Common myeloid progenitor, CD34-positive (primary cell): ENCODE measurements at regions not wholly inside any gene's neighbourhood (a gene's known extent, or its start where the extent isn't known, plus 50 kb on each side); places are given as distances from the start of the nearest gene placed in this dataset.

ENCODE experiments used
- CTCF ChIA-PET: fragments of 350-600 bp; sonication (Branson Sonifier 250); formaldehyde crosslinking; loops from one replicate; lab custom pipeline; 2021; ENCODE audit warnings: antibody characterized with exemption; lab: Charles Lee
- POLR2A ChIA-PET: fragments of 350-600 bp; sonication (Branson Sonifier 250); formaldehyde crosslinking; loops from one replicate; lab custom pipeline; 2021; ENCODE audit warnings: antibody characterized with exemption; lab: Charles Lee
- DNase-seq, 3 donors: peaks; one replicate each; pipeline versions ENCODE4 v3.0.0 to v3.0.0-alpha.2; 2013
- H3K27ac ChIP-seq, 2 experiments: 1 replicate in 1 of 2; 2 replicates in 1 of 2; pipeline ENCODE4 v1.7.0; 2013; ENCODE audit warnings: inconsistent platforms in 2 of 2, low read length in 2 of 2, mild to moderate bottlenecking in 2 of 2, low read depth in 1 of 2, moderate library complexity in 1 of 2; ENCODE audit not compliant: severe bottlenecking in 2 of 2, insufficient read depth in 1 of 2, poor library complexity in 1 of 2
- H3K27me3 ChIP-seq, 5 experiments: replicated peaks in 2 of 5; 1 replicate in 3 of 5; 2 replicates in 2 of 5; pipeline versions ENCODE4 v1.6.1 to v1.7.0; 2013; ENCODE audit warnings: low read length in 4 of 5, mild to moderate bottlenecking in 2 of 5, moderate library complexity in 2 of 5, inconsistent platforms in 1 of 5; ENCODE audit not compliant: insufficient read depth in 5 of 5, control insufficient read depth in 4 of 5
- H3K36me3 ChIP-seq, 4 experiments: 1 replicate in 2 of 4; 2 replicates in 2 of 4; pipeline versions ENCODE4 v1.6.1 to v1.7.0; 2013; ENCODE audit warnings: low read length in 3 of 4, control low read depth in 1 of 4, mild to moderate bottlenecking in 1 of 4; ENCODE audit not compliant: control insufficient read depth in 4 of 4, insufficient read depth in 4 of 4
- H3K4me1 ChIP-seq, 4 experiments: 1 replicate in 3 of 4; 2 replicates in 1 of 4; pipeline versions ENCODE4 v1.6.1 to v1.7.1; 2013; ENCODE audit warnings: low read length in 3 of 4, mild to moderate bottlenecking in 3 of 4, control low read depth in 1 of 4, inconsistent platforms in 1 of 4, moderate library complexity in 1 of 4; ENCODE audit not compliant: control insufficient read depth in 4 of 4, insufficient read depth in 4 of 4; ENCODE audit errors: control extremely low read depth in 1 of 4
- H3K4me3 ChIP-seq, 7 experiments: 1 replicate in 4 of 7; 2 replicates in 3 of 7; pipeline versions ENCODE4 v1.5.1 to v1.7.0; 2013; ENCODE audit warnings: mild to moderate bottlenecking in 7 of 7, low read length in 6 of 7, moderate library complexity in 6 of 7, inconsistent platforms in 2 of 7, low read depth in 2 of 7, control low read depth in 1 of 7; ENCODE audit not compliant: insufficient read depth in 4 of 7, control insufficient read depth in 1 of 7; ENCODE audit errors: extremely low read depth in 1 of 7
- H3K9me3 ChIP-seq, 5 experiments: 1 replicate in 4 of 5; 2 replicates in 1 of 5; pipeline versions ENCODE4 v1.6.1 to v1.7.1; 2013; ENCODE audit warnings: low read length in 4 of 5, mild to moderate bottlenecking in 2 of 5, inconsistent platforms in 1 of 5, low read depth in 1 of 5, moderate library complexity in 1 of 5; ENCODE audit not compliant: control insufficient read depth in 4 of 5, insufficient read depth in 2 of 5; ENCODE audit errors: control extremely low read depth in 1 of 5
- WGBS: methylation state at CpG from one replicate; pipeline ENCODE4 v1.1.5; 2013; ENCODE audit not compliant: insufficient coverage; 5-methylcytosine and 5-hydroxymethylcytosine counted together

DNA sequence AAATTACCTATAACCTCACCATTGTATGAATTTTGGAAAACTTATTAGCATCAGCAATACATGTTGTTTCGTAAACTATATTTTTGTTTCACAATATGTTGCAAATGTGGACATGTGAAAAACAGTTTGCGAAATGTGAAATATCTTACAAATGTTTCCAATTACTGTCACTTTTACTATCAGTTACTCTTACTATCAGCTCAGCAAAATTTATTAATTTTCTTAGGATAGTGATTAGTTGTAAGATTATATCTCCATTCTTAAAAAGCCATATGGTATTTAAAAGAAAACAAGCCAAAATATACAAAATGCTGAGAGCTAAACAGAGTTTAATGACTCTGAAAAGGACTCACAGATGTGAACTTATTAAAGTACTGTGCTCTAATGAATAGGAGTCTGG, 111.9 kb upstream of the LPAR1 start:
- no peaks in the 10 kb centered on the region for H3K27me3 ChIP-seq
- H3K36me3 ChIP-seq, result no peaks in the 10 kb centered on the region
- no CpG with 5 or more reads among the region's 2 CpGs for WGBS
- peaks cover 0 to 3% (median 0%) of the 10 kb centered on the region in 4 experiments for H3K4me1 ChIP-seq
- ChIA-PET POLR2A (no interaction called here), CTCF (no interaction called here)
- no peak overlapping the region for H3K4me3 ChIP-seq
- DNase-seq, result no peak
- no peaks in the 10 kb centered on the region for H3K9me3 ChIP-seq
- H3K27ac ChIP-seq, result no peak overlapping the region

DNA sequence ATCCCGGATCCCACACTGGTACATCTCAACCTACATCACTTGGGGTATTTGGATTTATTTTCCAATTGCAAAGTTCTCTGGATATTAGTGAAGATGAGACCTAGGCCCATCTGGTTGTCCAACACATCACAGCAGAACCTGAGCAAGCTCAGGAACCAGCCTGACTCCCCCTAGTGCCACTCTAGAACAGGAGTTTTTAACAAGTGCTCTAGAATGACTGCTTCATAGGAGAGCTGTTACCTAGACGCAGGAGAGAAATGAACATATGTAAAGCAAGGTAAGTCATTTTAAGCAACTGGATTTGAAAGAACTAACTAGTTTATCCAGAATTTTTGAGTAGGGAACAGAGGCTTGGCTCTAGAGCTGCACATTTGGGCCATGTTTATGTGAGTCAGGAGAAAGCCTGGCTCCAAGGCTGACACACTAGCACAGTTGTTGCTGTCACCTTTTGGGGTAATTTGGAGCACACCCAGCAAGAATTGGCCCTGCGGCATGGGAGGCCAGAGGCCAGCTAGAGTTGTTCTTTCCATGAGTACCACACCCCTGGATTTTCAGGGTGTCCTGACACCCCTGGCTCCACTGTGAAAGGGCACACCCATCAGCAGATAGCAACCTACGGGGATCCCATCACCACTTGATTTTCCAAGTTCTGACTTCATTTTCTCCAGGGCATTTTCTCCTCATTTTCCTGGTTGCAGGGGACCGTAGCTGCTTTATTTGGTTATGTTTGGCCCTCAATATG, 110.9 kb upstream of the LPAR1 start:
- CTCF ChIA-PET, result interaction anchor here (1.2 kb wide), 1 partner anchor 509 kb away, joined by 3 read pairs; no protein-coding TSS in a partner anchor
- DNase-seq, result peak in 1 of 3 donors; percentile 6

GRCh38 chr9:111148052-111149017, 110.1 kb upstream of the LPAR1 start:
- Histone ChIP-seq H3K27ac (no peak overlapping the region), H3K4me3 (no peak overlapping the region), H3K36me3 (no peaks in the 10 kb centered on the region), H3K9me3 (no peaks in the 10 kb centered on the region), H3K27me3 (no peaks in the 10 kb centered on the region), H3K4me1 (peaks cover 0 to 4% (median 1%) of the 10 kb centered on the region in 4 experiments)
- 100% methylated on average over 4 of the region's 10 CpGs for WGBS
- ChIA-PET CTCF (interaction anchor here (1.2 kb wide), 1 partner anchor 508 kb away, joined by 3 read pairs; no protein-coding TSS in a partner anchor), POLR2A (no interaction called here)
- no peak for DNase-seq

More for the DNA sequence above, 110.9 kb upstream of the LPAR1 start:
- no peak overlapping the region for H3K27ac ChIP-seq
- POLR2A ChIA-PET, result no interaction called here
- H3K27me3 ChIP-seq, result no peaks in the 10 kb centered on the region
- peaks cover 0 to 4% (median 1%) of the 10 kb centered on the region in 4 experiments for H3K4me1 ChIP-seq
- WGBS, result 93% methylated on average over 2 of the region's 5 CpGs
- H3K36me3 ChIP-seq, result no peaks in the 10 kb centered on the region
- no peak overlapping the region for H3K4me3 ChIP-seq
- no peaks in the 10 kb centered on the region for H3K9me3 ChIP-seq

- Histone ChIP-seq H3K27me3 (no peaks in the 10 kb centered on the region), H3K27ac (no peak overlapping the region), H3K4me1 (peaks cover 0 to 4% (median 1%) of the 10 kb centered on the region in 4 experiments), H3K36me3 (no peaks in the 10 kb centered on the region), H3K4me3 (no peak overlapping the region), H3K9me3 (no peaks in the 10 kb centered on the region)
- ChIA-PET CTCF (no interaction called here), POLR2A (no interaction called here)
- WGBS, result 87% methylated on average over 3 of the region's 3 CpGs
- DNase-seq, result no peak
Observed at GRCh38 chr9:111147041-111147440, 108.8 kb upstream of the LPAR1 start.

GRCh38 chr9:111144741-111145140, 106.5 kb upstream of the LPAR1 start:
- Histone ChIP-seq H3K27me3 (no peaks in the 10 kb centered on the region), H3K4me1 (peaks cover 0 to 4% (median 1%) of the 10 kb centered on the region in 4 experiments), H3K4me3 (no peak overlapping the region), H3K27ac (no peak overlapping the region), H3K9me3 (no peaks in the 10 kb centered on the region), H3K36me3 (no peaks in the 10 kb centered on the region)
- CTCF ChIA-PET, result interaction anchor here (1.1 kb wide), 1 partner anchor 9 kb away, joined by 3 read pairs; no protein-coding TSS in a partner anchor
- WGBS, result 50% methylated on average over 1 of the region's 3 CpGs
- POLR2A ChIA-PET, result no interaction called here
- peak in 2 of 3 donors; percentile 31 to 68 for DNase-seq

- ChIA-PET CTCF (no interaction called here), POLR2A (no interaction called here)
- peaks cover 0 to 8% (median 4%) of the 10 kb centered on the region in 5 experiments for H3K9me3 ChIP-seq
- no peak for DNase-seq
- no peaks in the 10 kb centered on the region for H3K4me1 ChIP-seq
- no peak overlapping the region for H3K27ac ChIP-seq
- no peaks in the 10 kb centered on the region for H3K36me3 ChIP-seq
- no peak overlapping the region for H3K4me3 ChIP-seq
- 100% methylated on average over 1 of the region's 2 CpGs for WGBS
- no peaks in the 10 kb centered on the region for H3K27me3 ChIP-seq
Observed at GRCh38 chr9:111136180-111136579, 97.9 kb upstream of the LPAR1 start.
